GM12873 (cell line): ENCODE measurements at regions not wholly inside any gene's neighbourhood (a gene's known extent, or its start where the extent isn't known, plus 50 kb on each side); places are given as distances from the start of the nearest gene placed in this dataset.

Experiments
- TF ChIP-seq, protein P1 (sequence below): IDR thresholded peaks from 2 replicates; pipeline ENCODE4 v1.5.1; 2012; ENCODE audit warnings: low read depth, mild to moderate bottlenecking, moderate library complexity, low read length, control low read depth; ENCODE audit not compliant: insufficient read depth; ENCODE audit errors: missing control alignments

DNA sequence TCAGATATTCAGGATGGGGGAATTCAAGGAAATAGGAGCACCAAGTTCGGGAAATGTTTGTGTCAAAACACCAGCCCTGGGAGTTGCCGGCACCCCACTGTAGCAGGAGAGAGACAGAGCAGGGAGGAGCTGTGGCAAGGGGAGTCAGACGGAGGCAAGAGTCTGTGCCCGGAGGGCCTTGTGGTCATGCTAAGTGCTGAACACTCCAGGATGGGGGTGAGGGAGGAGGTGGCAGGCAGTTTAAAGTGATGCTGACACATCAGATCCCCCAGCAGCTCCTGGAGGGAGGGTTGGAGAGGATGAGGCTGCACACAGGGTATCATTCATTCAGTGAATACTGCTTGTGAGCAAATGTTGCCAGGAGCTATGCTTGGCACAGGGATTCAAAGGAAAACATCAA, 150.3 kb upstream of the ETV3 start:
- TF ChIP-seq, protein P1, sequence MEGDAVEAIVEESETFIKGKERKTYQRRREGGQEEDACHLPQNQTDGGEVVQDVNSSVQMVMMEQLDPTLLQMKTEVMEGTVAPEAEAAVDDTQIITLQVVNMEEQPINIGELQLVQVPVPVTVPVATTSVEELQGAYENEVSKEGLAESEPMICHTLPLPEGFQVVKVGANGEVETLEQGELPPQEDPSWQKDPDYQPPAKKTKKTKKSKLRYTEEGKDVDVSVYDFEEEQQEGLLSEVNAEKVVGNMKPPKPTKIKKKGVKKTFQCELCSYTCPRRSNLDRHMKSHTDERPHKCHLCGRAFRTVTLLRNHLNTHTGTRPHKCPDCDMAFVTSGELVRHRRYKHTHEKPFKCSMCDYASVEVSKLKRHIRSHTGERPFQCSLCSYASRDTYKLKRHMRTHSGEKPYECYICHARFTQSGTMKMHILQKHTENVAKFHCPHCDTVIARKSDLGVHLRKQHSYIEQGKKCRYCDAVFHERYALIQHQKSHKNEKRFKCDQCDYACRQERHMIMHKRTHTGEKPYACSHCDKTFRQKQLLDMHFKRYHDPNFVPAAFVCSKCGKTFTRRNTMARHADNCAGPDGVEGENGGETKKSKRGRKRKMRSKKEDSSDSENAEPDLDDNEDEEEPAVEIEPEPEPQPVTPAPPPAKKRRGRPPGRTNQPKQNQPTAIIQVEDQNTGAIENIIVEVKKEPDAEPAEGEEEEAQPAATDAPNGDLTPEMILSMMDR = no peak

DNA sequence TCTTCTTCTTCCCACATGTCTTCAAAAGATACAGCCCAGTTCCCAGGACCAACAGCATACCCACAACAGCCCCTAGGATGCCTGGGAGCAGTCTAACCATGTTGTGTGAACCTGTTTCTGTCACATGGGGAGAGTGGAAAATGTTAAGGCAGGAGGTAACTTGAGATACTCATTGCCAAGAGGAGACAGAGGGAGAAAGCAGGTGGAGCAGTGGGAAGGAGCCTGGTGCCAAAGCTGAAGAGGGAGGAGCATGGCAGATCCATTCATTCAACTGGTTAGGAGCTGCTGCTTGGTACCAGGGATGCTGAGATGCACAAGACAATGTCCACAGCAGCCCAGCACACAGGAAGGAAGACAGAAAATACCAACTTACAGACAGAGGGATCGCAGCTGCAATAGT, 149.8 kb upstream of the ETV3 start:
- TF ChIP-seq, protein P1 = no peak

DNA sequence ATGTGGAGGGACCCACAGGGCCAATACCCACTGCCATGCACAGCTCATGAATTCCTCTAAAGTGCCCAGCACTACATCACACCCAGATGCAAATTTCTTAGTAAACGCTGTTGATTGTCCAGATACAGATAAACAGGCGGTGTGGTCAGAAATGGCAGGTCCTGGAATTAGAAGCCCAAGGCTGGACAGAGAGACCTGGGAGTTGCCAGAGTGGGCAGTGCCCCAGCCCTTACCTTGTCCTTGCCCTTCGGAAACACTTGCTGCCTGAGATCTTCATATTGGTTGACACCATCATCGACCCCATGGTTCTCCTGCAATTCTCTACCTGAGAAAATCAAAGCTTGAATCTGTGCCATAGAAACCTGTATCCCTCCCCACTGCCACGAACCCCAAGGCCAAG, 149.3 kb upstream of the ETV3 start:
- TF ChIP-seq, protein P1 = no peak

DNA sequence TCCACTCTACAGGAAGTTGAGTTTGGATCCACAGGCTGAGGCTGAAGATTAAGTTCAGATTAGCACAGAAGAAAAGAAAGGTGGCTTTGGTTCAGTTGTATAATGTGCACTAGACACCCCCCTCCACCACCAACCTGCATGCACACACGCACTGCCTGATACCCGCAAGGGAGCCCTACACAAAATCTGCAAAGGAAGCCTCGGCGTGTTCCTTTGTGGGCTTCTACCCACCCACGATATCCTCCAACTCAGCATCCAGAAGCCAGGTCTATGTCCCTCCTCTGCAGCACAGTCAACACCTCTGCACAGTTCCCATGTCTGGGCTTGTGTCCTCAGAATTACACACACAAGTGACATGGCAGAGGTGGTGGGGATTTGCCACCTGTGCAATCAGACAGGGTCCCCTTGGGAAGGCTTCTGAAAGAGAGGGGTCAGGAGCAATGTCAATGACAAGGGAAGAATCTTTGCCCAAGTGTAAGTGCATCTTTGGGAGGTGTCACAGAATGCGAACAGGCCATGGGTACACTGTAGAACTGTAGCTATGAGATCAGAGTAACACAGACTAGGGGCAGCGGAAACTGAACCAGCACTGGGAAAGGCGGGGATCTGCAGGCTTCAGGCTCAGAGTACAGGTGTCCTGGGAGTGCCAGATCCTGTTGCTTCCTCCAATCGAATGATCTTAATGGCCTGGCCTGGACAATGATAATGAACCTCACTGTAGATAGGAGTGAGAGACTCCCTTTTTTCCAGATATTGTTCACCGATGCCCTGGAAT, 148.6 kb upstream of the ETV3 start:
- TF ChIP-seq, protein P1 = no peak

DNA sequence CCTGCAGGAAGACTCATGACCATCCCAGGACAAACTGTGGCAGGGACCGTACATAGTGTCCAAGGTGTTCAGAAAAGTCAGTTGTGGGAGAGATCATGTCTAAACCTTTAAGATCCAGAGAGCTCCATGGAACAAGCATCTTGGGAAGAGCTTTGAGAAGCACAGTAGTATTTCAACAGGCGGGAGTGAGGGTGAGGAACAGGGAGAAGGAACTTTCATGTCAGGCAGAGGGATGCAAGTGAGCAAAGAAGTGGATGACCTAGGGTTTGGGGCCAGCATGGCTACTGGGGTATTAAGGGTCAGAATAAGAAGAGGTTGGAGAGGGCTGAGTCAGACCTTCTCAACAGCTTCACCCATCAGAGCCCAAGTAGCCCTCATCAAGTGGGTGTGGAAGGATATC, 147.9 kb upstream of the ETV3 start:
- TF ChIP-seq, protein P1 = no peak

DNA sequence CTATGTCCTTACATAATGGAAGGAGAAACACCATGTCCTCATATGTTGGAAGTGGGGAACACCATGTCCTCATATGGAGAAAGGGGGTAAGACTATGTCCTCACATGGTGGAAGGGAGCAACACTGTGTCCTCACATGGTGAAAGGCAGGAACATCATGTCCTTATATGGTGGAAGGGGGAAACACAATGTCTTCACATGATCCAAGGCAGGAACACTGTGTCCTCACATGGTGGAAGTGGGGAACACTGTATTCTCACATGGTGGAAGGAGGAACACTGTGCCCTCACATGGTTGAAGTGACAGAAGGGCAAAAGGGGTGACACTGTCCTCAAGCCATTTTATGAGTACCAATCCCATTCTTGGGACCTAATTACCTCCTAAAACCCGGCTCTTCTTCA, 146.3 kb upstream of the ETV3 start:
- TF ChIP-seq, protein P1 = no peak

DNA sequence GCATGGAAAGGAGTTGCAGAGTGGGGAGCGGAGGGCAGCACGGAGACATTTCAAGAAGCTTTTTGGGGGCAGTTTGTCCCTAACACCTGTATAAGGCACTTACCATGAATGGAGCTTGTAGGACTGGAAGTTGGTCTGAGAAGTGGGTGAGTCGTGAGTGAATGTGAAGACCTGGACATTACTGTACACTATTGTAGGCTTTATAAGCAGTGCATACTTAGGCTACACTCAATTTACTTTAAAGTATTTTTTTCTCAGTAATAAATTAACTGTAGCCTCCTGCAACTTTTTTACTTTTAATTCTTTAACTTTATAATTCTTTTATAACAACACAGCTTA, 141.6 kb upstream of the ETV3 start:
- TF ChIP-seq, protein P1 = no peak
